IMR-90 (cell line): ENCODE measurements at regions not wholly inside any gene's neighbourhood (a gene's known extent, or its start where the extent isn't known, plus 50 kb on each side); places are given as distances from the start of the nearest gene placed in this dataset.

ENCODE experiments used
- ATAC-seq: fragments of 200-7000 bp; cut with Tn5 transposase; 2 replicates; pipeline ENCODE4 v1.9.1; 2020; ENCODE audit warnings: low read depth, mild to moderate bottlenecking, moderate library complexity
- BruUV-seq: library from RNA; stranded (reverse); fragments of 400-500 nt; replicated peaks from 2 replicates; lab custom pipeline; 2021; lab: Mats Ljungman, UMichigan
- CTCF ChIA-PET: fragments of 300-600 bp; formaldehyde crosslinking; extraction: SDS; loops from one replicate; lab custom pipeline; 2021; ENCODE audit warnings: antibody characterized with exemption; lab: Yijun Ruan, JAX
- POLR2A ChIA-PET: fragments of 300-600 bp; sonication (Branson Sonifier 250); formaldehyde crosslinking; loops from one replicate; lab custom pipeline; 2022; ENCODE audit warnings: antibody characterized with exemption; ENCODE audit not compliant: unreplicated experiment; lab: Charles Lee
- DNase-seq: peaks from one replicate; pipeline ENCODE4 v3.0.0; 2013
- H2AFZ ChIP-seq: replicated peaks from 2 replicates; pipeline ENCODE3; 2013; ENCODE audit warnings: low read length, mild to moderate bottlenecking; ENCODE audit not compliant: poor library complexity
- H2AK5ac ChIP-seq: 2 replicates; pipeline ENCODE4 v1.6.1; 2013; ENCODE audit warnings: low read depth, low read length, inconsistent platforms
- H2AK9ac ChIP-seq: replicated peaks from 2 replicates; pipeline ENCODE3; 2013; ENCODE audit warnings: mild to moderate bottlenecking, low read depth, low read length, moderate library complexity; ENCODE audit not compliant: poor library complexity
- H2BK120ac ChIP-seq: 2 replicates; pipeline ENCODE4 v1.6.1; 2013; ENCODE audit warnings: low read depth, low read length, inconsistent platforms
- H2BK15ac ChIP-seq: 3 replicates; pipeline ENCODE4 v1.6.1; 2013; ENCODE audit warnings: low read depth, low read length, inconsistent platforms
- H2BK20ac ChIP-seq: 2 replicates; pipeline ENCODE4 v1.6.1; 2013; ENCODE audit warnings: low read depth, mild to moderate bottlenecking, inconsistent platforms, low read length, moderate library complexity
- H2BK5ac ChIP-seq: 2 replicates; pipeline ENCODE4 v1.6.1; 2013; ENCODE audit warnings: mild to moderate bottlenecking, low read depth, low read length, inconsistent platforms; ENCODE audit not compliant: poor library complexity, severe bottlenecking
- H3K14ac ChIP-seq: replicated peaks from 2 replicates; pipeline ENCODE4 v1.6.1; 2013; ENCODE audit warnings: low read depth, low read length, inconsistent platforms
- H3K18ac ChIP-seq: 2 replicates; pipeline ENCODE4 v1.6.1; 2013; ENCODE audit warnings: low read depth, low read length, control low read depth
- H3K23ac ChIP-seq: 2 replicates; pipeline ENCODE4 v1.6.1; 2013; ENCODE audit warnings: low read depth, low read length, inconsistent platforms
- H3K27ac ChIP-seq: 2 replicates; pipeline ENCODE4 v1.5.1; 2013; ENCODE audit warnings: mild to moderate bottlenecking, control low read depth, low read length; ENCODE audit not compliant: insufficient read depth
- H3K27me3 ChIP-seq: 2 replicates; pipeline ENCODE4 v1.6.1; 2013; ENCODE audit warnings: low read length; ENCODE audit not compliant: control insufficient read depth, insufficient read depth
- H3K36me3 ChIP-seq: 2 replicates; pipeline ENCODE4 v1.6.1; 2013; ENCODE audit warnings: low read length, mixed read lengths; ENCODE audit not compliant: control insufficient read depth, insufficient read depth
- H3K4ac ChIP-seq: 2 replicates; pipeline ENCODE4 v1.6.1; 2013; ENCODE audit warnings: low read depth, low read length, inconsistent platforms
- H3K4me1 ChIP-seq: 2 replicates; pipeline ENCODE4 v1.6.1; 2013; ENCODE audit warnings: low read length, mixed read lengths; ENCODE audit not compliant: control insufficient read depth, insufficient read depth
- H3K4me2 ChIP-seq: 2 replicates; pipeline ENCODE4 v1.6.1; 2013; ENCODE audit warnings: low read depth, mild to moderate bottlenecking, control low read depth, low read length, moderate library complexity
- H3K4me3 ChIP-seq: 2 replicates; pipeline ENCODE4 v1.5.1; 2013; ENCODE audit warnings: low read depth, mild to moderate bottlenecking, control low read depth, low read length, moderate library complexity; ENCODE audit not compliant: insufficient read depth
- H3K56ac ChIP-seq: 2 replicates; pipeline ENCODE4 v1.6.1; 2013; ENCODE audit warnings: low read length, inconsistent platforms; ENCODE audit not compliant: insufficient read depth; ENCODE audit errors: extremely low read depth
- H3K79me1 ChIP-seq, 2 experiments: 2 replicates each; pipeline ENCODE4 v1.6.1; 2013; ENCODE audit warnings: low read length in 2 of 2, inconsistent platforms in 1 of 2, low read depth in 1 of 2
- H3K9ac ChIP-seq: 2 replicates; pipeline ENCODE4 v1.6.1; 2013; ENCODE audit warnings: low read depth, low read length, control low read depth
- H3K9me1 ChIP-seq: 2 replicates; pipeline ENCODE4 v1.6.1; 2013; ENCODE audit warnings: low read length, inconsistent platforms; ENCODE audit not compliant: insufficient read depth
- H3K9me3 ChIP-seq: 2 replicates; pipeline ENCODE4 v1.6.1; 2013; ENCODE audit warnings: low read length; ENCODE audit not compliant: control insufficient read depth, insufficient read depth
- H4K20me1 ChIP-seq: 2 replicates; pipeline ENCODE4 v1.6.1; 2013; ENCODE audit warnings: low read length, inconsistent platforms; ENCODE audit not compliant: insufficient read depth
- H4K5ac ChIP-seq: 2 replicates; pipeline ENCODE4 v1.6.1; 2013; ENCODE audit warnings: mild to moderate bottlenecking, low read depth, low read length, control low read depth
- H4K8ac ChIP-seq, 2 experiments: 2 replicates each; pipeline ENCODE4 v1.6.1; 2013; ENCODE audit warnings: low read depth in 2 of 2, low read length in 2 of 2, control low read depth in 1 of 2, inconsistent platforms in 1 of 2
- H4K91ac ChIP-seq: 2 replicates; pipeline ENCODE4 v1.6.1; 2013; ENCODE audit warnings: low read depth, low read length, inconsistent platforms; ENCODE audit not compliant: insufficient read depth
- BHLHE40 ChIP-seq: fragments of 150-350 bp; IDR thresholded peaks from 2 replicates; pipeline ENCODE4 v1.6.1; 2016; ENCODE audit warnings: mild to moderate bottlenecking, low read depth, low read length
- CEBPB ChIP-seq: IDR thresholded peaks from 2 replicates; pipeline ENCODE4 v1.6.1; 2012; ENCODE audit warnings: low read depth, low read length, improper control_type of control experiment
- CHD1 ChIP-seq: IDR thresholded peaks from 2 replicates; pipeline ENCODE4 v1.6.1; 2012; ENCODE audit warnings: low read depth, low read length, improper control_type of control experiment
- CTCF ChIP-seq: conservative IDR thresholded peaks from 2 replicates; pipeline ENCODE4 v1.5.1; 2012; ENCODE audit warnings: mild to moderate bottlenecking, low read depth, low read length, improper control_type of control experiment
- ELK1 ChIP-seq: fragments of 150-350 bp; IDR thresholded peaks from 2 replicates; pipeline ENCODE4 v1.6.1; 2016; ENCODE audit warnings: low read depth, mild to moderate bottlenecking, low read length, moderate library complexity, borderline replicate concordance
- MAFK ChIP-seq: IDR thresholded peaks from 2 replicates; pipeline ENCODE4 v1.6.1; 2012; ENCODE audit warnings: low read depth, low read length, improper control_type of control experiment
- MAZ ChIP-seq: IDR thresholded peaks from 2 replicates; pipeline ENCODE4 v1.6.1; 2012; ENCODE audit warnings: low read depth, mild to moderate bottlenecking, low read length, improper control_type of control experiment, moderate library complexity, borderline replicate concordance
- MXI1 ChIP-seq: IDR thresholded peaks from 2 replicates; pipeline ENCODE4 v1.6.1; 2012; ENCODE audit warnings: low read depth, mild to moderate bottlenecking, low read length, moderate library complexity, borderline replicate concordance
- NFE2L2 ChIP-seq: fragments of 150-350 bp; IDR thresholded peaks from 2 replicates; pipeline ENCODE4 v1.6.1; 2016; ENCODE audit warnings: low read depth, mild to moderate bottlenecking, low read length
- POLR2A ChIP-seq: IDR thresholded peaks from 2 replicates; pipeline ENCODE4 v1.6.1; 2012; ENCODE audit warnings: mild to moderate bottlenecking, low read depth, low read length
- RAD21 ChIP-seq: IDR thresholded peaks from 2 replicates; pipeline ENCODE4 v1.6.1; 2012; ENCODE audit warnings: low read length, improper control_type of control experiment
- RCOR1 ChIP-seq: IDR thresholded peaks from 2 replicates; pipeline ENCODE4 v1.6.1; 2012; ENCODE audit warnings: mild to moderate bottlenecking, low read length, improper control_type of control experiment; ENCODE audit not compliant: insufficient replicate concordance
- RFX5 ChIP-seq: IDR thresholded peaks from 2 replicates; pipeline ENCODE4 v1.8.0; 2012; ENCODE audit warnings: low read depth, mild to moderate bottlenecking, low read length, moderate library complexity
- SMC3 ChIP-seq: fragments of 150-350 bp; IDR thresholded peaks from 2 replicates; pipeline ENCODE4 v1.6.1; 2016; ENCODE audit warnings: low read depth, mild to moderate bottlenecking, antibody characterized with exemption, low read length, moderate library complexity
- USF2 ChIP-seq: fragments of 150-350 bp; IDR thresholded peaks from 2 replicates; pipeline ENCODE4 v1.6.1; 2017; ENCODE audit warnings: mild to moderate bottlenecking, antibody characterized with exemption, low read length, low read depth
- WGBS, 2 experiments: methylation state at CpG; one replicate each; pipeline versions ENCODE4 v1.1.5 to v1.1.7; 2013; ENCODE audit warnings: missing lambda C conversion rate in 2 of 2; ENCODE audit not compliant: insufficient read length in 1 of 2; ENCODE audit errors: extremely low coverage in 2 of 2; 5-methylcytosine and 5-hydroxymethylcytosine counted together
- dilution Hi-C: fragments of 300-500 bp; cut with HindIII; formaldehyde crosslinking; loops from one replicate; pipeline ENCODE4 v1.14.3; 2018; ENCODE audit warnings: low sequenced_read_pairs; ENCODE audit not compliant: unreplicated experiment
- in situ Hi-C: fragments of 300-500 bp; cut with MboI; formaldehyde crosslinking; loops from 3 replicates; pipeline ENCODE4 v1.14.3; 2019; ENCODE audit warnings: low sequenced_read_pairs, inconsistent platforms, mixed read lengths
- intact Hi-C: fragments of 100-400 bp; cut with micrococcal nuclease; formaldehyde crosslinking; loops from 2 replicates; pipeline ENCODE4 v1.10.0; 2022

- ChIA-PET CTCF (interaction anchor here (0.5 kb wide), 1 partner anchor 1311 kb away, joined by 3 read pairs; no protein-coding TSS in a partner anchor), POLR2A (no interaction called here)
- no peak overlapping the region for H3K56ac ChIP-seq
- no peak for DNase-seq
- no peaks in the 10 kb centered on the region for H3K9me3 ChIP-seq
- H4K20me1 ChIP-seq, result no peaks in the 10 kb centered on the region
- H2AK5ac ChIP-seq, result no peak overlapping the region
- H4K91ac ChIP-seq, result no peak overlapping the region
- H3K27me3 ChIP-seq, result no peaks in the 10 kb centered on the region
- WGBS, 2 experiments, result no CpG with 5 or more reads among the region's 2 CpGs
- H2BK15ac ChIP-seq, result no peak overlapping the region
- no peak overlapping the region for H4K8ac ChIP-seq
- no peaks in the 10 kb centered on the region for H3K36me3 ChIP-seq
- no peak overlapping the region for H2AK9ac ChIP-seq
- no peak overlapping the region for H2BK120ac ChIP-seq
- H2BK20ac ChIP-seq, result no peak overlapping the region
- no peak overlapping the region for H3K9ac ChIP-seq
- in situ Hi-C loops, result no loop called here
- no peak overlapping the region for H3K23ac ChIP-seq
- H3K4me2 ChIP-seq, result no peak overlapping the region
- no peak overlapping the region for H3K4ac ChIP-seq
- H3K27ac ChIP-seq, result no peak overlapping the region
- no peak overlapping the region for H2BK5ac ChIP-seq
- no TSS peak for BruUV-seq
- H3K18ac ChIP-seq, result no peak overlapping the region
- H3K9me1 ChIP-seq, result no peaks in the 10 kb centered on the region
- H3K4me1 ChIP-seq, result no peaks in the 10 kb centered on the region
- H2AFZ ChIP-seq, result no peak overlapping the region
- intact Hi-C loops, result no loop called here
- dilution Hi-C loops, result no loop called here
- H3K79me1 ChIP-seq, result no peaks in the 10 kb centered on the region
- no peak overlapping the region for H4K5ac ChIP-seq
- no peak for ATAC-seq
- no peak overlapping the region for H3K14ac ChIP-seq
- H3K4me3 ChIP-seq, result no peak overlapping the region
- TF ChIP-seq MXI1, result no peak
- TF ChIP-seq RAD21, result no peak
- no peak for TF ChIP-seq RFX5
- TF ChIP-seq USF2, result no peak
- no peak for TF ChIP-seq MAFK
- no peak for TF ChIP-seq BHLHE40
- no peak for TF ChIP-seq MAZ
- TF ChIP-seq RCOR1, result no peak
- TF ChIP-seq CEBPB, result no peak
- TF ChIP-seq CTCF, result no peak
- TF ChIP-seq ELK1, result no peak
- no peak for TF ChIP-seq NFE2L2
- TF ChIP-seq POLR2A, result no peak
- TF ChIP-seq SMC3, result no peak
- no peak for TF ChIP-seq CHD1
Measured at GRCh38 chr13:58806401-58806800, 1174.9 kb downstream of the PCDH17 start.
